HepG2 (cell line): ENCODE measurements at regions not wholly inside any gene's neighbourhood (a gene's known extent, or its start where the extent isn't known, plus 50 kb on each side); places are given as distances from the start of the nearest gene placed in this dataset.

Experiments used
- ATAC-seq: fragments of 200-7000 bp; cut with Tn5 transposase; 3 replicates; pipeline ENCODE4 v1.9.1; 2020; ENCODE audit warnings: mild to moderate bottlenecking, moderate library complexity
- BruUV-seq: library from RNA; stranded (reverse); fragments of 400-500 nt; replicated peaks from 2 replicates; lab custom pipeline; 2021; lab: Mats Ljungman, UMichigan
- CTCF ChIA-PET: fragments of 300-600 bp; formaldehyde crosslinking; extraction: SDS; loops from one replicate; lab custom pipeline; 2021; ENCODE audit warnings: low total read pairs, inconsistent platforms, low intra/inter-chr PET ratio; lab: Yijun Ruan, JAX
- POLR2A ChIA-PET: fragments of 350-600 bp; sonication (Branson Sonifier 250); formaldehyde crosslinking; loops from one replicate; lab custom pipeline; 2020; ENCODE audit warnings: antibody characterized with exemption, inconsistent platforms; lab: Yijun Ruan, JAX
- DNase-seq: peaks from one replicate; pipeline ENCODE4 v3.0.0-alpha.2; 2015; ENCODE audit warnings: low spot score
- FAIRE-seq: peaks from 3 replicates; lab custom pipeline; 2011; peaks lifted over from hg19 to GRCh38; lab: Jason Lieb, UNC
- H2AFZ ChIP-seq: one replicate; pipeline ENCODE4 v1.6.1; 2011; ENCODE audit warnings: low read length, inconsistent platforms
- H3K27ac ChIP-seq: fragments of 300-600 bp; 3 replicates; pipeline ENCODE4 v1.8.0; 2011; ENCODE audit warnings: mixed run types, mild to moderate bottlenecking, mixed read lengths, low read length, inconsistent platforms; ENCODE audit not compliant: insufficient read depth; ENCODE audit errors: extremely low read length
- H3K27me3 ChIP-seq, 2 experiments: fragments of 200-600 bp in 1 of 2; 2 replicates in 1 of 2; 3 replicates in 1 of 2; pipeline versions ENCODE4 v1.6.0 to v1.8.0; 2011; ENCODE audit warnings: low read length in 2 of 2, mild to moderate bottlenecking in 2 of 2, moderate library complexity in 2 of 2, inconsistent platforms in 1 of 2; ENCODE audit not compliant: insufficient read depth in 2 of 2, control insufficient read depth in 1 of 2
- H3K36me3 ChIP-seq, 2 experiments: fragments of 200-600 bp in 1 of 2; replicated peaks in 1 of 2; 2 replicates in 1 of 2; 3 replicates in 1 of 2; pipeline versions ENCODE4 v1.5.1 to v1.8.0; 2011; ENCODE audit warnings: low read length in 2 of 2, inconsistent platforms in 1 of 2; ENCODE audit not compliant: insufficient read depth in 2 of 2, control insufficient read depth in 1 of 2
- H3K4me1 ChIP-seq: 2 replicates; pipeline ENCODE4 v1.5.1; 2012; ENCODE audit warnings: low read length, inconsistent platforms; ENCODE audit not compliant: insufficient read depth
- H3K4me2 ChIP-seq: 2 replicates; pipeline ENCODE4 v1.6.0; 2011; ENCODE audit warnings: low read depth, low read length, inconsistent platforms
- H3K4me3 ChIP-seq, 3 experiments: fragments of 200-600 bp in 1 of 3; sonication (generic), shearing (Covaris generic) in 1 of 3; replicated peaks in 1 of 3; 2 replicates each; pipeline ENCODE4 v1.5.1; 2011 to 2016; ENCODE audit warnings: low read length in 3 of 3, inconsistent platforms in 2 of 3, low read depth in 2 of 3, mild to moderate bottlenecking in 2 of 3, control low read depth in 1 of 3, mixed read lengths in 1 of 3; ENCODE audit not compliant: insufficient read depth in 1 of 3
- H3K79me2 ChIP-seq: one replicate; pipeline ENCODE4 v1.6.1; 2011; ENCODE audit warnings: low read length, inconsistent platforms; ENCODE audit not compliant: insufficient read depth
- H3K9ac ChIP-seq: 2 replicates; pipeline ENCODE4 v1.6.0; 2011; ENCODE audit warnings: mild to moderate bottlenecking, low read depth, low read length, inconsistent platforms; ENCODE audit not compliant: insufficient read depth
- H3K9me3 ChIP-seq: 2 replicates; pipeline ENCODE4 v1.5.1; 2012; ENCODE audit warnings: mild to moderate bottlenecking, low read length
- H4K20me1 ChIP-seq: 2 replicates; pipeline ENCODE4 v1.6.0; 2011; ENCODE audit warnings: inconsistent platforms, mild to moderate bottlenecking, low read length, moderate library complexity; ENCODE audit not compliant: insufficient read depth
- ATF7 ChIP-seq, 2 experiments: fragments of 450-650 bp in 1 of 2; sonication (generic) in 1 of 2; formaldehyde crosslinking in 1 of 2; IDR thresholded peaks; 2 replicates each; pipeline versions ENCODE4 v1.4.0 to v1.6.1; 2016 to 2020; ENCODE audit warnings: antibody characterized with exemption in 1 of 2, mild to moderate bottlenecking in 1 of 2, missing genetic modification reagents in 1 of 2
- EP300 ChIP-seq, 3 experiments: sonication (generic) in 1 of 3; formaldehyde crosslinking in 1 of 3; IDR thresholded peaks; 2 replicates each; pipeline versions ENCODE4 v1.5.1 to v1.6.1; 2011 to 2020; ENCODE audit warnings: low read depth in 2 of 3, low read length in 2 of 3, borderline replicate concordance in 1 of 3, improper control_type of control experiment in 1 of 3, mild to moderate bottlenecking in 1 of 3, missing genetic modification reagents in 1 of 3, moderate library complexity in 1 of 3
- ETS1 ChIP-seq: sonication (generic); formaldehyde crosslinking; IDR thresholded peaks from 2 replicates; pipeline ENCODE4 v1.4.0; 2020; ENCODE audit warnings: missing genetic modification reagents
- ETV6 ChIP-seq: sonication (generic); formaldehyde crosslinking; conservative IDR thresholded peaks from 2 replicates; pipeline ENCODE4 v1.4.0; 2020; ENCODE audit warnings: missing genetic modification reagents
- FOSL1 ChIP-seq: sonication (generic); formaldehyde crosslinking; IDR thresholded peaks from 2 replicates; pipeline ENCODE4 v1.9.0; 2021; ENCODE audit warnings: missing genetic modification reagents, borderline replicate concordance
- HNRNPK ChIP-seq: fragments of 200-400 bp; formaldehyde crosslinking; IDR thresholded peaks from 2 replicates; pipeline ENCODE4 v1.6.1; 2018; ENCODE audit warnings: low read length, low read depth, moderate library complexity, mild to moderate bottlenecking; ENCODE audit not compliant: poor library complexity, severe bottlenecking
- KAT7 ChIP-seq: IDR thresholded peaks from 2 replicates; pipeline ENCODE4 v1.6.1; 2018; ENCODE audit warnings: borderline replicate concordance, missing compliant biosample characterization
- MYPOP ChIP-seq: sonication (generic); formaldehyde crosslinking; IDR thresholded peaks from 2 replicates; pipeline ENCODE4 v1.8.1; 2023; ENCODE audit warnings: mild to moderate bottlenecking, moderate library complexity, missing genetic modification reagents
- RFXANK ChIP-seq: IDR thresholded peaks from 2 replicates; pipeline ENCODE4 v1.6.1; 2016
- SOX5 ChIP-seq: IDR thresholded peaks from 2 replicates; pipeline ENCODE4 v1.6.1; 2016; ENCODE audit warnings: borderline replicate concordance
- SP140L ChIP-seq: sonication (generic); formaldehyde crosslinking; IDR thresholded peaks from 2 replicates; pipeline ENCODE4 v1.4.0; 2020; ENCODE audit warnings: missing genetic modification reagents, borderline replicate concordance
- SP5 ChIP-seq: IDR thresholded peaks from 2 replicates; pipeline ENCODE4 v1.6.1; 2016; ENCODE audit warnings: low read depth, borderline replicate concordance
- ZNF749 ChIP-seq: sonication (generic); formaldehyde crosslinking; IDR thresholded peaks from 2 replicates; pipeline ENCODE4 v1.8.0; 2022; ENCODE audit warnings: mild to moderate bottlenecking, missing genetic modification reagents, moderate library complexity, borderline replicate concordance
- ZSCAN5A ChIP-seq: sonication (generic); formaldehyde crosslinking; IDR thresholded peaks from 2 replicates; pipeline ENCODE4 v1.8.0; 2022; ENCODE audit warnings: mild to moderate bottlenecking, missing genetic modification reagents, borderline replicate concordance
- WGBS: methylation state at CpG from one replicate; pipeline ENCODE4 v1.1.6; 2017; ENCODE audit warnings: low lambda C conversion rate; 5-methylcytosine and 5-hydroxymethylcytosine counted together
- in situ Hi-C: cut with HindIII; loops from 2 replicates; pipeline ENCODE4 v1.10.0; 2017; ENCODE audit warnings: low pct_unique_long_range_greater_than_20kb; ENCODE audit not compliant: extremely low pct_ligation_motif_present
- intact Hi-C: fragments of 100-400 bp; cut with micrococcal nuclease; formaldehyde crosslinking; loops from one replicate; pipeline ENCODE4 v1.10.0; 2022; ENCODE audit not compliant: unreplicated experiment

GRCh38 chr2:59033661-59034060 is 792.5 kb upstream of the FANCL start:
- POLR2A ChIA-PET, result no interaction called here

GRCh38 chr2:59032499-59032898 is 791.4 kb upstream of the FANCL start:
- no peaks in the 10 kb centered on the region for H3K27me3 ChIP-seq
- no peak for TF ChIP-seq SP140L (CRISPR knock-in tag)
- no peak for TF ChIP-seq ETV6 (CRISPR knock-in tag)
- no peak for TF ChIP-seq EP300 (IDR thresholded peaks at IDR 0.05; ENCODE audit: low read depth in 2 of 2, low read length in 2 of 2)
- TF ChIP-seq EP300 (CRISPR knock-in tag; IDR thresholded peaks at IDR 0.05; ENCODE audit: borderline replicate concordance), result no peak
- TF ChIP-seq ATF7 (IDR thresholded peaks at IDR 0.05), result no peak
- TF ChIP-seq ATF7 (CRISPR knock-in tag; IDR thresholded peaks at IDR 0.05), result no peak
- TF ChIP-seq ZNF749 (CRISPR knock-in tag), result no peak
- no peak for TF ChIP-seq ETS1
- no peak for TF ChIP-seq MYPOP (CRISPR knock-in tag)
- no peak for TF ChIP-seq KAT7 (CRISPR knock-in tag)
- no peak for TF ChIP-seq FOSL1 (CRISPR knock-in tag)
- TF ChIP-seq ZSCAN5A (CRISPR knock-in tag), result no peak
- no peak for TF ChIP-seq SP5 (CRISPR knock-in tag)
- H3K4me2 ChIP-seq, result no peak overlapping the region
- H3K9ac ChIP-seq, result no peak overlapping the region
- H3K27ac ChIP-seq, result no peak overlapping the region
- POLR2A ChIA-PET, result no interaction called here
- no peaks in the 10 kb centered on the region for H3K36me3 ChIP-seq
- in situ Hi-C loops, result no loop called here
- DNase-seq (no peak), ATAC-seq (no peak), FAIRE-seq (no peak)
- no peaks in the 10 kb centered on the region for H3K9me3 ChIP-seq
- WGBS, result 0% methylated on average over 3 of the region's 3 CpGs
- H2AFZ ChIP-seq, result no peak overlapping the region
- H4K20me1 ChIP-seq, result no peaks in the 10 kb centered on the region
- H3K79me2 ChIP-seq, result no peaks in the 10 kb centered on the region
- H3K4me1 ChIP-seq, result no peaks in the 10 kb centered on the region
- no TSS peak for BruUV-seq
- intact Hi-C loops, result no loop called here
- no peak overlapping the region for H3K4me3 ChIP-seq
- CTCF ChIA-PET, result no interaction called here

More at GRCh38 chr2:59033661-59034060, 792.5 kb upstream of the FANCL start:
- WGBS, result 4% methylated on average over 1 of the region's 1 CpG
- intact Hi-C loops (no loop called here), in situ Hi-C loops (no loop called here)
- CTCF ChIA-PET, result no interaction called here
- H3K36me3 ChIP-seq, result no peaks in the 10 kb centered on the region
- FAIRE-seq (no peak), DNase-seq (no peak), ATAC-seq (no peak)
- TF ChIP-seq HNRNPK, result peak; percentile 34
- TF ChIP-seq RFXANK, result no peak
- no peak for TF ChIP-seq SOX5 (CRISPR knock-in tag)
- H3K4me2 ChIP-seq, result no peak overlapping the region
- no peak overlapping the region for H3K4me3 ChIP-seq
- H3K27me3 ChIP-seq, result no peaks in the 10 kb centered on the region
- H3K27ac ChIP-seq, result no peak overlapping the region
- no peak overlapping the region for H3K9ac ChIP-seq
- no TSS peak for BruUV-seq
- H3K9me3 ChIP-seq, result no peaks in the 10 kb centered on the region
- no peaks in the 10 kb centered on the region for H3K79me2 ChIP-seq
- H4K20me1 ChIP-seq, result no peaks in the 10 kb centered on the region
- no peaks in the 10 kb centered on the region for H3K4me1 ChIP-seq
- H2AFZ ChIP-seq, result no peak overlapping the region
